Keratinocyte (primary cell): ENCODE measurements at regions not wholly inside any gene's neighbourhood (a gene's known extent, or its start where the extent isn't known, plus 50 kb on each side); places are given as distances from the start of the nearest gene placed in this dataset.

Source experiments
- DNase-seq: peaks from one replicate; pipeline ENCODE4 v3.0.0-alpha.2; 2011; ENCODE audit warnings: low read depth, missing footprints, low spot score
- FAIRE-seq: peaks from 2 replicates; lab custom pipeline; 2011; peaks lifted over from hg19 to GRCh38; lab: Jason Lieb, UNC
- H2AFZ ChIP-seq: 2 replicates; pipeline ENCODE4 v1.6.0; 2012; ENCODE audit warnings: low read length, control low read depth, inconsistent platforms; ENCODE audit not compliant: control insufficient read depth
- H3K27ac ChIP-seq: 2 replicates; pipeline ENCODE4 v1.5.1; 2011; ENCODE audit warnings: low read length; ENCODE audit not compliant: control insufficient read depth, insufficient read depth
- H3K27me3 ChIP-seq: 3 replicates; pipeline ENCODE4 v1.6.0; 2011; ENCODE audit warnings: low read length; ENCODE audit not compliant: control insufficient read depth, insufficient read depth; ENCODE audit errors: extremely low read depth
- H3K36me3 ChIP-seq, 2 experiments: 2 replicates in 1 of 2; 3 replicates in 1 of 2; pipeline ENCODE4 v1.5.1; 2011; ENCODE audit warnings: low read length in 2 of 2, mild to moderate bottlenecking in 1 of 2; ENCODE audit not compliant: control insufficient read depth in 2 of 2, insufficient read depth in 2 of 2; ENCODE audit errors: extremely low read depth in 1 of 2
- H3K4me1 ChIP-seq: 3 replicates; pipeline ENCODE4 v1.5.1; 2011; ENCODE audit warnings: low read length; ENCODE audit not compliant: control insufficient read depth, insufficient read depth; ENCODE audit errors: extremely low read depth
- H3K4me2 ChIP-seq: 3 replicates; pipeline ENCODE4 v1.6.0; 2011; ENCODE audit warnings: low read depth, low read length; ENCODE audit not compliant: control insufficient read depth, insufficient read depth; ENCODE audit errors: extremely low read depth
- H3K4me3 ChIP-seq, 3 experiments: fragments of 200-600 bp in 1 of 3; sonication (generic) in 1 of 3; 2 replicates in 2 of 3; 3 replicates in 1 of 3; pipeline ENCODE4 v1.5.1; 2011 to 2016; ENCODE audit warnings: low read length in 3 of 3, mild to moderate bottlenecking in 3 of 3, control low read depth in 2 of 3, inconsistent platforms in 1 of 3, low read depth in 1 of 3, mixed read lengths in 1 of 3, mixed run types in 1 of 3, moderate library complexity in 1 of 3; ENCODE audit not compliant: control insufficient read depth in 2 of 3, insufficient read depth in 2 of 3; ENCODE audit errors: extremely low read depth in 1 of 3
- H3K79me2 ChIP-seq: 2 replicates; pipeline ENCODE4 v1.6.0; 2012; ENCODE audit warnings: low read length; ENCODE audit not compliant: control insufficient read depth, insufficient read depth
- H3K9ac ChIP-seq: 3 replicates; pipeline ENCODE4 v1.6.0; 2011; ENCODE audit warnings: low read length; ENCODE audit not compliant: control insufficient read depth, insufficient read depth; ENCODE audit errors: extremely low read depth
- H3K9me1 ChIP-seq: 3 replicates; pipeline ENCODE4 v1.6.0; 2011; ENCODE audit warnings: low read length; ENCODE audit not compliant: control insufficient read depth, insufficient read depth; ENCODE audit errors: extremely low read depth
- H3K9me3 ChIP-seq: 2 replicates; pipeline ENCODE4 v1.5.1; 2012; ENCODE audit warnings: low read depth, low read length; ENCODE audit not compliant: control insufficient read depth
- H4K20me1 ChIP-seq: 3 replicates; pipeline ENCODE4 v1.6.0; 2011; ENCODE audit warnings: low read length; ENCODE audit not compliant: control insufficient read depth, insufficient read depth; ENCODE audit errors: extremely low read depth
- EZH2 ChIP-seq: IDR thresholded peaks from one replicate; pipeline ENCODE4 v1.6.1; 2012; ENCODE audit warnings: inconsistent platforms, mild to moderate bottlenecking, low read length, moderate library complexity
- dilution Hi-C: fragments of 300-500 bp; cut with MboI; formaldehyde crosslinking; loops from one replicate; pipeline ENCODE4 v1.7.0; 2020; ENCODE audit warnings: low sequenced_read_pairs; ENCODE audit not compliant: extremely low pct_ligation_motif_present
- TF ChIP-seq, protein P1 (sequence below), 3 experiments: IDR thresholded peaks in 1 of 3; conservative IDR thresholded peaks in 1 of 3; optimal IDR thresholded peaks in 1 of 3; 2 replicates in 2 of 3; 3 replicates in 1 of 3; pipeline versions ENCODE3 to v1.5.1; 2011; ENCODE audit warnings: low read length in 3 of 3, mild to moderate bottlenecking in 3 of 3, moderate library complexity in 2 of 3, control low read depth in 1 of 3, inconsistent platforms in 1 of 3; ENCODE audit not compliant: insufficient read depth in 2 of 3; ENCODE audit errors: extremely low read depth in 1 of 3

DNA sequence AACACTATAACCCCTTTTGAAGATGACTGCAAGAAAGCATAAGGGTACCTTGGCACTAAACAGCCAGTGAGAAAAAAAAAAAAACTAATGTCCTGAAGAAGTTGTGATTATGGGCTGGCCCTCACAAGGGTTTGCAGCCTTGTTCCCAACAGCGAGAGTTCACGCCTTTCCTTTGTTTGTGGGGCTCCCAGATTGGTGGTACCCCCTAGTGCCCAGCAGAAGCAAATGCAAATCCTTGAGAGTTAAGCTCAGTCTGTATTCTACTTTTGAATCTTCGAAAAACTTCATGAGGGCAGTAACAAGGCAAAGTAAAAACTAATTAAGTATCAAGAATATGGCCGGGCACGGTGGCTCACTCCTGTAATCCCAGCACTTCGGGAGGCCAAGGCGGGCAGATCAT is 238.9 kb upstream of the LMO3 start:
- Histone ChIP-seq H3K27me3 (no peaks in the 10 kb centered on the region), H3K9me3 (no peaks in the 10 kb centered on the region), H3K4me2 (no peak overlapping the region), H3K27ac (no peak overlapping the region), H3K9me1 (no peaks in the 10 kb centered on the region), H3K4me3 (no peak overlapping the region), H2AFZ (no peak overlapping the region), H3K9ac (no peak overlapping the region), H3K79me2 (no peaks in the 10 kb centered on the region), H3K36me3 (no peaks in the 10 kb centered on the region), H4K20me1 (no peaks in the 10 kb centered on the region), H3K4me1 (no peaks in the 10 kb centered on the region)
- DNase-seq: no peak
- FAIRE-seq: no peak
- dilution Hi-C loops: no loop called here
- TF ChIP-seq, protein P1, sequence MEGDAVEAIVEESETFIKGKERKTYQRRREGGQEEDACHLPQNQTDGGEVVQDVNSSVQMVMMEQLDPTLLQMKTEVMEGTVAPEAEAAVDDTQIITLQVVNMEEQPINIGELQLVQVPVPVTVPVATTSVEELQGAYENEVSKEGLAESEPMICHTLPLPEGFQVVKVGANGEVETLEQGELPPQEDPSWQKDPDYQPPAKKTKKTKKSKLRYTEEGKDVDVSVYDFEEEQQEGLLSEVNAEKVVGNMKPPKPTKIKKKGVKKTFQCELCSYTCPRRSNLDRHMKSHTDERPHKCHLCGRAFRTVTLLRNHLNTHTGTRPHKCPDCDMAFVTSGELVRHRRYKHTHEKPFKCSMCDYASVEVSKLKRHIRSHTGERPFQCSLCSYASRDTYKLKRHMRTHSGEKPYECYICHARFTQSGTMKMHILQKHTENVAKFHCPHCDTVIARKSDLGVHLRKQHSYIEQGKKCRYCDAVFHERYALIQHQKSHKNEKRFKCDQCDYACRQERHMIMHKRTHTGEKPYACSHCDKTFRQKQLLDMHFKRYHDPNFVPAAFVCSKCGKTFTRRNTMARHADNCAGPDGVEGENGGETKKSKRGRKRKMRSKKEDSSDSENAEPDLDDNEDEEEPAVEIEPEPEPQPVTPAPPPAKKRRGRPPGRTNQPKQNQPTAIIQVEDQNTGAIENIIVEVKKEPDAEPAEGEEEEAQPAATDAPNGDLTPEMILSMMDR (optimal IDR thresholded peaks at IDR 0.05 in 1 of 3, IDR thresholded peaks at IDR 0.05 in 1 of 3, conservative IDR thresholded peaks at IDR 0.05 in 1 of 3; ENCODE audit: extremely low read depth in 1 of 3, insufficient read depth in 2 of 3, low read length in 3 of 3): no peak
- TF ChIP-seq EZH2: no peak

DNA sequence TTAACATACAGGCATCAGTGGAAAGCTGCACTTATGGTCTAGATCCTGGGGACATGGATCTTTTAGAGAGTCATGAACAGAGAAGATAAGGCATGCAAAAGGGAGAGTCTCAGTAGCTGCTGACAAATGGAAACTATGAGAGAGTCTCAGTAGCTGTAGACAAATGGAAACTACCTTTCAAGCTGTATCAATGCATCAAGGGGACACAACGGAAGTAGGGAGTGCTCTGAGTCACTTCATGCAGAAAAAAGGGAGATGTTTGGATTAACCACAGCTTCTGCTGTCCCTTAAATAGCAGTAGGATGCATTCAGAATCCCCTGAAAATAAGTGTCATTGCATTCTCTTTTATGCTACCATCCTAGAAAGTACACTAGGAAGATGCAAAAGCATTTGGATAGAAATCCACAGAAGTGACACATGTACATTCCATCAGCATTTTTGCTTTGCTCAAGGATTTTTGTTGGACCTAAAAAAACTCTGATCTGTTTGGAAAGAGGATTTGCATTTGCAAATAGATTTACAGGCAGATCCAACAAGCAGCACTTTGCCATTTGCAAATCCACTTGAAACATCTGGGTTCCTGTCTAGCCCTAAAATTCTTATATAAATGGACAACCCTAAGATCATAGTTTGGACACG is 227.5 kb upstream of the LMO3 start:
- dilution Hi-C loops: no loop called here

More for the DNA sequence above, 227.5 kb upstream of the LMO3 start:
- H3K36me3 ChIP-seq: no peaks in the 10 kb centered on the region
- H3K9ac ChIP-seq: no peak overlapping the region
- H3K27ac ChIP-seq: no peak overlapping the region
- no peak overlapping the region for H2AFZ ChIP-seq
- H3K79me2 ChIP-seq: no peaks in the 10 kb centered on the region
- no peaks in the 10 kb centered on the region for H3K4me1 ChIP-seq
- TF ChIP-seq EZH2: no peak
- TF ChIP-seq, protein P1 (optimal IDR thresholded peaks at IDR 0.05 in 1 of 3, IDR thresholded peaks at IDR 0.05 in 1 of 3, conservative IDR thresholded peaks at IDR 0.05 in 1 of 3; ENCODE audit: extremely low read depth in 1 of 3, insufficient read depth in 2 of 3, low read length in 3 of 3): no peak
- no peaks in the 10 kb centered on the region for H3K9me1 ChIP-seq
- no peak for FAIRE-seq
- H3K9me3 ChIP-seq: no peaks in the 10 kb centered on the region
- H3K4me2 ChIP-seq: no peak overlapping the region
- no peak overlapping the region for H3K4me3 ChIP-seq
- no peak for DNase-seq
- no peaks in the 10 kb centered on the region for H4K20me1 ChIP-seq
- H3K27me3 ChIP-seq: no peaks in the 10 kb centered on the region
